ENCODE measurements at regions not wholly inside any gene's neighbourhood (a gene's known extent, or its start where the extent isn't known, plus 50 kb on each side); places are given as distances from the start of the nearest gene placed in this dataset.

GRCh38 chr18:72086421-72086820 is 457.7 kb downstream of the CBLN2 start:
- DNase-seq (ENCODE audit: low spot score): no peak

DNA sequence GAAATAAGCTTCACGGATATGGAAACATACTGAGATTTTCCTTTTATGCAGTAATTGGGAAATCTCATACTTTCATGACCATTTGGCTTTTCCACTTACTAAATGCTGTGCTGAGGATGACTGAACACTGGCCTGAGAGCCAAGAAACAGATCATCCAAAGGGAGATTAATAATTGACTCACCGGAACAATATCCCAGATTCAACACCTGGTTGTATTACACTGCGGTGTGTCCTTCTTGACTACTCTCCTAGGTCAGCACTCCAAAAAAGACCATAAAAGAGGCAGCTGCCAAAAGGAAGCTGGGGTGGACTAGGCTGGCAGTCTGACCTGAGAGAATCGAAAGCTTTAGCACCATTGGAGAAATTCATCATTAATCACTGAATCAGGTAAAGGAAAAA is 469.1 kb downstream of the CBLN2 start:
- no peak for DNase-seq (ENCODE audit: low spot score)

DNA sequence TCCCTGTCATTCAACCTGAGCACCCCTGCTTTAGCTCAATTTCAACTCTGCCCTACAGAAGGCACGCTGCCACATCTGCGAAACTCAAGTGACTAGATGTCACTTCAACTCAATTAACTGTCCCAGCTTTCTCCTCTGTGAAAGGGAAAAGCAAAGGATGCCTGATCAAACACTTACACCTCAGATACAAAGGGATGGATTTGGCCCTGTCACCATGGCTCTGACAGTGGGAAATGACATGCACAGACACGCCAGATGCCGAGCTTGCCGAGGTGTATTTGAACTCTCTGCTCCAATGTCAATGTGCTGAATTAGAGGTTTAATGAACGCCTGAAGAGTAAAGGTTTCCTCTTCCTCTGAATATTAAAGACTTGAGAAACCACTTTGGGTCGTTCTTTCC is 481.1 kb downstream of the CBLN2 start:
- no peak for DNase-seq (ENCODE audit: low spot score)

DNA sequence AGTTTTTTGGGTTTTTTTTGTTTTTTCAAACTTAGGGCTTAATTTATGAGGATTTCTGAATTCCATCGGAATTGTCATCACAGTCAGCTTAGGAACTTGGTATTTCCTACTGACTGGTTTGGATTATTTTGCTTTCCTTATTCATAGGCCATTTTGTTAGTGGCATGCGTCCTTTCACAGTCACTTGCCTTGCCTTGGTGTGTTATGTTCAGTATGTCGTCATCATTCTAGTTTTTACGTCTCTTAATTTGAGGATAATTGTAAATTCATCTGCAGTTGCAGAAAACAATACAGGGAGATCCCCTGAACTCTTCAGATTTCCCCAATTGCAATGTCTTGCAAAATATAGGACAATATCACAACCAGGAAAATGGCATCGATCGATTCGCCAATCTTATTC is 485.3 kb downstream of the CBLN2 start:
- DNase-seq (ENCODE audit: low spot score): no peak

GRCh38 chr18:72056171-72056570 is 488.0 kb downstream of the CBLN2 start:
- no peak for DNase-seq (ENCODE audit: low spot score)

GRCh38 chr18:72041313-72042032 is 502.7 kb downstream of the CBLN2 start:
- DNase-seq (ENCODE audit: low spot score): no peak

GRCh38 chr18:72013427-72013850 is 530.7 kb downstream of the CBLN2 start:
- DNase-seq (ENCODE audit: low spot score): no peak

- no peak for DNase-seq (ENCODE audit: low spot score)
Observed at GRCh38 chr18:71998547-71999097, 545.5 kb downstream of the CBLN2 start.

- no peak for DNase-seq (ENCODE audit: low spot score)
Observed at GRCh38 chr18:71995904-71996465, 548.2 kb downstream of the CBLN2 start.

DNA sequence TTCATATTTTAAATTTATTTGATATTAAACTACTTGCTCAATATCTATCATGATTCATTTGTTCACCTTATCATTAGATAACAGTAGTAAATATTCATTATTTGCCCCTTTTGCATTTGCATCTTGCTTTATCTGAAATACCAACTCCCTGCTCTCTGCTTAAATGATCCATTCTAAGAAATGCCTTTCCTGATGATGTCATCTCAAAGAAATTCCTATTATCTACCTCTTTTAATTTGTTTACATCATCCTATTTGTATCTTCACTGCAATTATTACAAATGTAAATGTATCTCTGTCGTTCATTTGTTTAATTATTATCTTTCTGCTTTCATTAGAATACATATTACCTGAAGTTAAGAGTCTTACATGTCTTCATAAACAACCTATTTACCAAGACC is 549.9 kb downstream of the CBLN2 start:
- DNase-seq (ENCODE audit: low spot score): no peak

- DNase-seq (ENCODE audit: low spot score): no peak
Observed at GRCh38 chr18:71989616-71990015, 554.5 kb downstream of the CBLN2 start.

DNA sequence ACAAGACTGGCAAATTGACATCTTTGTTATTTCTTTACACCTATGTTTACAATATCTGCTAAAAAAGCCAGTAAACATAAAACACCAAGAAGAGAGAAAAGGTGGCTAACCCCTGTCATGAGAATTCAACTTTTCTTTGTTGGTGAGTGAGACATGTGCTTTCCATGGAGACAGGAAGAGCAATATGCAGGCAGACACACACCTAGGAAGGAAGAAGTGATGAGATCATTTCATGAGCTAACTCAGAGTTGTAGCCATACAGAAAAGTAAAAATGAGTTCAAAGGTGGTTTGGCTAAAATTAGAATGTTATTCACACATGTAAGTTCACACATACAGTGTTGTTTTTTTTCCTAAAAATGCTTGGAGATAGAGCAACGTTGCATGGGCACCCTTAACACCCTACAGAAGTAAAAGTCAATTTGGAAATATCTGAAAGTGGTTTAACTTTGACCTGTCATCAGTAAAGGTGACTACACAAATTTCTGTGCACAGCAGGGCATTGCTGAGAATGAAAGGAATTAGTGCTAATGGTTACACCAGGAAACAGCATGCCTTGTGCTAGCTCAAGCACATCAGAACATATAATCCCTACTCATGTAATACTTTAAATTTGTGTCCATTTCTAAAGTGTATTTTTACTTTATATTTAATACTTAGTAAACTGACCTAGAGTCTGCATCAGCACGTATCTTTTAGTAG is 557.6 kb downstream of the CBLN2 start:
- DNase-seq (ENCODE audit: low spot score): no peak

- no peak for DNase-seq (ENCODE audit: low spot score)
Observed at GRCh38 chr18:71976744-71977143, 567.4 kb downstream of the CBLN2 start.

DNA sequence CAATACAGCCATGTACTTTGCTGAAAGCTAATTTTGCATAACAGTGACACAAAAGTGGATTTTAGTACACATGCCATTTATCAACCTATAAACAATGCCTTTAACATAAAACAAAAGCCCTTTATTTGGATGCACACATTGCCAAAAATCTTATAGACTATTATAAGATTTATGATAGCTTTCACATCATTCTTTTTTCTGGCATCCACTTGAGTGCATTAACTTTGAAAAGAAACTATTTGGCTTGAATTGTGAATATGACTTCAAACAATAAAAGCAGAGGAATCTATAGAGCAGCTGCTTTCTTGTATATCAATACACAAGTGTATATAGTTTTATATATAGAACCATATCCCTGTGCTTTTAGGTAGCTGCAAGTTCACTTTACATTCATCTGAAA is 577.4 kb downstream of the CBLN2 start:
- DNase-seq (ENCODE audit: low spot score): no peak

GRCh38 chr18:71958605-71959004 is 585.5 kb downstream of the CBLN2 start:
- DNase-seq (ENCODE audit: low spot score): no peak

GRCh38 chr18:71951001-71951400 is 593.1 kb downstream of the CBLN2 start:
- DNase-seq (ENCODE audit: low spot score): no peak

- no peak for DNase-seq (ENCODE audit: low spot score)
Observed at GRCh38 chr18:71942433-71942832, 601.7 kb downstream of the CBLN2 start.

- DNase-seq (ENCODE audit: low spot score): no peak
Observed at GRCh38 chr18:71939483-71939882, 604.7 kb downstream of the CBLN2 start.

DNA sequence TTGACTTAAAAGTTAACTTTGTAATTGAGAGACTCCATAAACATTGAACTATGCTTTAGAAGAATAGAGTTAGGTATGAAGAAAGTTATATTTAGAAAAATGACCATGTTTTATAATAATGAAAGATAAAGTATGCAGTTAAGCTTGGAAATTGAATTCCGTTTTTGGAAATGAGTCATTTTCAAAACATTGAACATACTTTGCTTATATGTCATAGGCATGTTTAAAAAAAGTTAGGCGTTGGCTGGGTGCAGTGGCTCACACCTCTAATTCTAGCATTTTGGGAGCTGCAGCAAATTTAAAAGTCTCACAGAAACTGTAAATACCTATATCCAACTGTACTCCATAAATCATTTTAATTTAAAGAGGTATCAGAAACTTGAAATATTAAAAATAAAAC is 607.4 kb downstream of the CBLN2 start:
- DNase-seq (ENCODE audit: low spot score): no peak

- DNase-seq (ENCODE audit: low spot score): no peak
Observed at GRCh38 chr18:71919211-71919610, 624.9 kb downstream of the CBLN2 start.

DNA sequence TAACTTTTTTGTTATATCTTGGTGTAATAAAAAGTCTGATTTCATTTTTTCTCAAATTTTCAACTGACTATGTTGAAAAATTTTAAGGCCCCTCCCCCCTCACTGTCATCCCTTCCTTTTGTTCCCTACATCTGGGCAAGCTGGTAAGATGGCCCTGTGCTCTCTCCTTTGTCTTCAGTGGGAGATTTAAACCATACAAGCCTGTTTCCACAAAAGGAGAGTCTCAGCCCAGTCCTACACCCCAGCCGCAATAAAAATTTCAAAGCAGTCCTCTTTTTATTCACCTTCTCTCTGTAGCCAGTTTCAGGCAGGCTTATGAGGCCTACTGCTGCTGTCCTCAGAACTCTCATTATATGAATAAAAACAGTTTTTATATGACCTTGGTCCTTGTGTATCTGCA is 630.5 kb downstream of the CBLN2 start:
- no peak for DNase-seq (ENCODE audit: low spot score)

- DNase-seq (ENCODE audit: low spot score): no peak
Observed at GRCh38 chr18:71902482-71902881, 641.7 kb downstream of the CBLN2 start.
